Lower lobe of right lung (tissue), 2 donors: ENCODE measurements at regions not wholly inside any gene's neighbourhood (a gene's known extent, or its start where the extent isn't known, plus 50 kb on each side); places are given as distances from the start of the nearest gene placed in this dataset.
A peak's percentile ranks its signal among the peaks of the same experiment; 100 is the strongest.

Source experiments
- ATAC-seq, 2 donors: fragments of 200-7000 bp; cut with Tn5 transposase; one replicate each; pipeline ENCODE4 v1.9.1; 2020 to 2022; ENCODE audit warnings: mild to moderate bottlenecking in 2 of 2, moderate library complexity in 2 of 2
- DNase-seq: peaks from one replicate; pipeline ENCODE4 v3.0.0-alpha.2; 2020
- H3K27ac ChIP-seq: fragments of 200-600 bp; one replicate; pipeline ENCODE4 v1.8.0; 2022
- H3K27me3 ChIP-seq: fragments of 200-600 bp; one replicate; pipeline ENCODE4 v1.8.0; 2022; ENCODE audit warnings: low read depth
- H3K36me3 ChIP-seq: fragments of 200-600 bp; one replicate; pipeline ENCODE4 v1.8.0; 2022; ENCODE audit warnings: mild to moderate bottlenecking
- H3K4me1 ChIP-seq: fragments of 200-600 bp; one replicate; pipeline ENCODE4 v1.8.0; 2022
- H3K4me3 ChIP-seq: fragments of 200-600 bp; one replicate; pipeline ENCODE4 v1.8.0; 2022; ENCODE audit warnings: mild to moderate bottlenecking
- H3K9me3 ChIP-seq: fragments of 200-600 bp; one replicate; pipeline ENCODE4 v1.8.0; 2022
- intact Hi-C: fragments of 100-400 bp; cut with DNase I; formaldehyde crosslinking; loops from one replicate; pipeline ENCODE4 v1.11.0; 2022
- TF ChIP-seq, protein P1 (sequence below): fragments of 200-600 bp; IDR thresholded peaks from one replicate; pipeline ENCODE4 v1.8.0; 2022; ENCODE audit warnings: antibody characterized with exemption, mild to moderate bottlenecking
- donor health status: DM: no; HTN: yes; CAD: no; lungs with severe emphysema.

DNA sequence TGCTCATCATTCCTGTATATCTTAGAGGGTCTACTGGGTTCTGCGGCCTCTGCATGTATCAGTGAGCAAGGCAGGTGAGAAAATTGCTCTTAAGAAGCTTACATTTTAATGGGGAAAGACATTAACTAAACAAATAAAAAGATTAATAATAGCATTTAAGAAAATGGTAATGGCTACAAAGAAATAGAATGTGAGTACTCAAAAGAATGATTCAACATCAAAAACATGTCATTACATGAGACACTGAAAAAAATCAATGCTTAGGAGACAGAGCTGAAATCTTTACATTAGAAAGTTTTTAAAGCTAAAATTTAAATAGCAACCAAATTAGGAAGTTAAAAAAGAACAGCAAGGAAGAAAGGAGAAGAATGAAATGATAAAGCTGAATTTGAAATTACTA, 146.9 kb upstream of the PHACTR1 start:
- Histone ChIP-seq H3K4me3 (no peak overlapping the region), H3K9me3 (no peaks in the 10 kb centered on the region), H3K27me3 (no peaks in the 10 kb centered on the region), H3K36me3 (no peaks in the 10 kb centered on the region), H3K27ac (no peak overlapping the region), H3K4me1 (peaks cover 18% of the 10 kb centered on the region)
- ATAC-seq = no peak
- TF ChIP-seq, protein P1, sequence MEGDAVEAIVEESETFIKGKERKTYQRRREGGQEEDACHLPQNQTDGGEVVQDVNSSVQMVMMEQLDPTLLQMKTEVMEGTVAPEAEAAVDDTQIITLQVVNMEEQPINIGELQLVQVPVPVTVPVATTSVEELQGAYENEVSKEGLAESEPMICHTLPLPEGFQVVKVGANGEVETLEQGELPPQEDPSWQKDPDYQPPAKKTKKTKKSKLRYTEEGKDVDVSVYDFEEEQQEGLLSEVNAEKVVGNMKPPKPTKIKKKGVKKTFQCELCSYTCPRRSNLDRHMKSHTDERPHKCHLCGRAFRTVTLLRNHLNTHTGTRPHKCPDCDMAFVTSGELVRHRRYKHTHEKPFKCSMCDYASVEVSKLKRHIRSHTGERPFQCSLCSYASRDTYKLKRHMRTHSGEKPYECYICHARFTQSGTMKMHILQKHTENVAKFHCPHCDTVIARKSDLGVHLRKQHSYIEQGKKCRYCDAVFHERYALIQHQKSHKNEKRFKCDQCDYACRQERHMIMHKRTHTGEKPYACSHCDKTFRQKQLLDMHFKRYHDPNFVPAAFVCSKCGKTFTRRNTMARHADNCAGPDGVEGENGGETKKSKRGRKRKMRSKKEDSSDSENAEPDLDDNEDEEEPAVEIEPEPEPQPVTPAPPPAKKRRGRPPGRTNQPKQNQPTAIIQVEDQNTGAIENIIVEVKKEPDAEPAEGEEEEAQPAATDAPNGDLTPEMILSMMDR = no peak
- no peak for DNase-seq
- intact Hi-C loops = no loop called here

DNA sequence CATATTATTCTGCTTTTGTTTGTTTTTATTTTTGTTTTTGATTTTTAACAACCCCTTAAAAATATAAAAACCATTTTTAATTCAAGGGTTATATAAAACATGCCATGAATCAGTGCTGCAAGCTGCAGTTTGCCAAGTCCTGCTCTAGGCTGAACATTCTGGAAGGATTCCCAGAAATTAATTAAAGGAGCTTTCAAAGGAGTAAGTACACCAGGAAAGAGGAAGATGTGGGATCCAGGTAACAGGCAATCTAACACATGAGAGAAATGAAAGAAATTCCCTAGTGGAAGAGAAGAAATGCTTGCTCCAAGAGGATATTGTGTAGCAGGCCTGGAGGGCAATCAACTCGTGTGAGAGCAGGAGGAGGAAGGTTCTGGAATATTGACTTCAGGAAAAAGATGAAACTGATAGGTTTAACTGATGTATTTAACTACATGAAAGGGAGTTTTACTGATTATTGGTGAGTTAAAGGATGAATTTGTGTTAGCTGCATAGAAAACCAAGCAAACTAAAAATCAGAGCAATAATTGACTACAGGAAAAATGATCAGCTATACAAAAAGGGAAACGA, 146.0 kb upstream of the PHACTR1 start:
- TF ChIP-seq, protein P1 = no peak
- Histone ChIP-seq H3K4me3 (no peak overlapping the region), H3K36me3 (no peaks in the 10 kb centered on the region), H3K27me3 (no peaks in the 10 kb centered on the region), H3K4me1 (peaks cover 18% of the 10 kb centered on the region), H3K27ac (peak overlapping the region; percentile 5), H3K9me3 (no peaks in the 10 kb centered on the region)
- ATAC-seq (peak in 1 of 2 donors; percentile 66), DNase-seq (no peak)
- intact Hi-C loops = no loop called here

DNA sequence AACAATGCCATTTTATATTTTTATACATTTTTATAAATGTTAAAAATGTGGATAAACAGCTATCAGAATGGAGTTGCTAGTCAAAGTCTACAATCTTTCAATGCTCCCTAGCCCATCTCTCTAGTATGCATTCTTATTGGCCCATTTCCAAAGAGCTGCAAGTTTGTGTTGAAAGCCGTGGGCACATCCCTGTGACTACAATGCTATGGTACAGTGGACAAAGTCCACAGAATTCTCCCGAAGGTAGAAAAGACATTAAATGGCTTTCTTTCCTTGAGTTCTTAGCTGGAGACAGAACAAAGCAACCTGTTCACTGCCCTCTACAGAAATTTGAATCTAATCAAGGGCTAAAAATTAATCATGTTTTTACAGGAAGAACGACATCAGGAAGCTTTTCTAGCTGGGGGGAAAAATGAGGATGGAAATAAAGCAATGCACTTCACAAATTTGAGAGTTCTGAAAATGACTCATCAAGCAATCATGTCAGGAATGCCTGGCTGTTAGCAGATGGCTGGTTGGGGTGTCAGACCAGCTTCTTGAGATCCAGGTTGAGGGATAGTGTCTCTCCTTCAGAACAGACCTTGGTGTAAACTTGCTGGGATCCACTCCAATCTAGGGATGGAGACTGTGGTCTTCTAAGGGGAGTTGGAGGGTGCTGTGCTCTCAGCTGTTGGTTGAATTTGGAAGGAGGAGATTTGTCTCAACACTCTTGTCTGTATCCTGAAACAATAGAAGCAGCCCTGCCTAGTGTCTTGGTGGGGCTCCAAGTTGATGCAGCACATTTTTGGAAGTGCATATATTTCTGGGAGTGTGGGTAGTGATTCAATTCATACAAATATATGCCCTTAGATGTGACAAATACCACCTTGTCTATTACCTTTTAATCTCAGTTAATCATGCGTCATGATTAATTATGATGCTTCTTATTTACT, 143.4 kb upstream of the PHACTR1 start:
- intact Hi-C loops = no loop called here
- TF ChIP-seq, protein P1 = no peak
- H3K4me3 ChIP-seq = no peak overlapping the region
- no peak for DNase-seq
- peak in 1 of 2 donors; percentile 43 for ATAC-seq
- H3K36me3 ChIP-seq = no peaks in the 10 kb centered on the region
- no peaks in the 10 kb centered on the region for H3K27me3 ChIP-seq
- no peak overlapping the region for H3K27ac ChIP-seq
- H3K9me3 ChIP-seq = no peaks in the 10 kb centered on the region
- H3K4me1 ChIP-seq = peaks cover 18% of the 10 kb centered on the region

DNA sequence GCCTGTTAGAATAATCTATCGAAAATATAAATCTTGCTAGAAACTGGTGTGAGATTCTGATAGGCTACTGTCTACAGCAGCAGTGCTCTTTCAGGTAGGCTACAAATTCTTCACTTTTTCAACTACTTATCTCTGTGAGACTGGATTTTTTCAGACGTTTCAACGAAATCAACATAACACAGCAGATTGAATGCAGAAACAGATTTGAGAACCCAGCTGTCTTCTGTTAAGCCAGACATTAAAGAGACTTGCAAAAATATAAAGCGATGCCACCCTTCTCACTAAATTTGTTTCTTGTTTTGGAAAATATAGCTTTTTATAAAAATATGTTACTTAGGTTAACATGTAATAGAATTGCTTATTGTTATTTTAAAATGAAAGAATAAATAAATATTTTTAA, 140.6 kb upstream of the PHACTR1 start:
- Histone ChIP-seq H3K4me3 (no peak overlapping the region), H3K27me3 (no peaks in the 10 kb centered on the region), H3K4me1 (peaks cover 10% of the 10 kb centered on the region), H3K9me3 (no peaks in the 10 kb centered on the region), H3K36me3 (no peaks in the 10 kb centered on the region), H3K27ac (no peak overlapping the region)
- ATAC-seq (no peak), DNase-seq (no peak)
- intact Hi-C loops = no loop called here
- TF ChIP-seq, protein P1 = no peak

DNA sequence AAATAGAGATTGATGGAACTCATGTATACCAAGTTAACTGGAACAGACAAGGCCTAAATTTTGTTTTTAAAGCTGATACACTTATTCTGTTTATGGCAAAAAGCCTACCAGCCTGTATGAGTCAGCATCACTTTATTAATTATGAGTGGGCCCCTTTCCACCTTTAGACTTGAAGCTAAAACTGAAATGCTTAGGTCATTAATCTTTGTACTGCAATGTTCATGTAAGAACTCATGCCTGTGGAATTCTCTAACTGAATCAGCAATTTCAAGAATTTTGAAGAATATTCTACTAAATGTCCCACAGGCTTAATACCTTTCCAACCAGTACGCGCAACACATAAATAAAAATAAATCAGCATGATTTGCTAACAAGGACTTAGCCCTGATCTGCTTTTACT, 140.2 kb upstream of the PHACTR1 start:
- ATAC-seq (no peak), DNase-seq (no peak)
- intact Hi-C loops = no loop called here
- H3K4me1 ChIP-seq = peaks cover 10% of the 10 kb centered on the region
- no peak overlapping the region for H3K27ac ChIP-seq
- TF ChIP-seq, protein P1 = no peak
- H3K9me3 ChIP-seq = no peaks in the 10 kb centered on the region
- H3K27me3 ChIP-seq = no peaks in the 10 kb centered on the region
- no peak overlapping the region for H3K4me3 ChIP-seq
- H3K36me3 ChIP-seq = no peaks in the 10 kb centered on the region
